OCI-LY1 (cell line): ENCODE measurements at regions not wholly inside any gene's neighbourhood (a gene's known extent, or its start where the extent isn't known, plus 50 kb on each side); places are given as distances from the start of the nearest gene placed in this dataset.

ENCODE experiments used
- H2AFZ ChIP-seq: fragments of 200-600 bp; sonication (generic), shearing (Covaris generic); 2 replicates; pipeline ENCODE4 v1.6.0; 2014; ENCODE audit warnings: antibody characterized with exemption, mild to moderate bottlenecking, low read length
- H3F3A ChIP-seq: fragments of 200-600 bp; sonication (generic), shearing (Covaris generic); 2 replicates; pipeline ENCODE4 v1.6.0; 2014; ENCODE audit warnings: mild to moderate bottlenecking, antibody characterized with exemption, low read length, moderate library complexity; ENCODE audit not compliant: insufficient read depth
- H3K27ac ChIP-seq: fragments of 200-600 bp; sonication (generic); 2 replicates; pipeline ENCODE4 v1.5.1; 2014; ENCODE audit warnings: low read length, mixed run types, mild to moderate bottlenecking, low read depth; ENCODE audit not compliant: poor library complexity, severe bottlenecking
- H3K27me3 ChIP-seq: fragments of 200-600 bp; sonication (generic); 2 replicates; pipeline ENCODE4 v1.6.0; 2014; ENCODE audit warnings: antibody characterized with exemption, mild to moderate bottlenecking, low read length, moderate library complexity; ENCODE audit not compliant: insufficient read depth
- H3K36me3 ChIP-seq: fragments of 200-600 bp; sonication (generic); 2 replicates; pipeline ENCODE4 v1.6.1; 2014; ENCODE audit warnings: mild to moderate bottlenecking, antibody characterized with exemption, low read length, moderate library complexity, mixed read lengths; ENCODE audit not compliant: insufficient read depth
- H3K4me1 ChIP-seq: fragments of 200-600 bp; sonication (generic); 2 replicates; pipeline ENCODE4 v1.5.1; 2014; ENCODE audit warnings: mild to moderate bottlenecking, low read length, moderate library complexity; ENCODE audit not compliant: insufficient read depth, severe bottlenecking
- H3K4me2 ChIP-seq: fragments of 200-600 bp; sonication (generic), shearing (Covaris generic); 2 replicates; pipeline ENCODE4 v1.6.1; 2014; ENCODE audit warnings: low read length
- H3K4me3 ChIP-seq: fragments of 200-600 bp; sonication (generic); 2 replicates; pipeline ENCODE4 v1.5.1; 2014; ENCODE audit warnings: low read length, low read depth, mild to moderate bottlenecking, mixed read lengths; ENCODE audit not compliant: poor library complexity, severe bottlenecking
- H3K79me2 ChIP-seq: fragments of 200-600 bp; shearing (Covaris generic); 2 replicates; pipeline ENCODE4 v1.6.1; 2016; ENCODE audit warnings: mixed run types, low read length, mixed read lengths; ENCODE audit not compliant: insufficient read depth
- H3K9ac ChIP-seq: fragments of 200-600 bp; sonication (generic), shearing (Covaris generic); 2 replicates; pipeline ENCODE4 v1.6.1; 2014; ENCODE audit warnings: mild to moderate bottlenecking, low read length, mixed read lengths
- H3K9me2 ChIP-seq: fragments of 200-600 bp; sonication (generic), shearing (Covaris generic); 2 replicates; pipeline ENCODE4 v1.6.1; 2014; ENCODE audit warnings: low read depth, mild to moderate bottlenecking, low read length, mixed read lengths
- H3K9me3 ChIP-seq: fragments of 200-600 bp; shearing (Covaris generic); 2 replicates; pipeline ENCODE4 v1.6.1; 2014; ENCODE audit warnings: low read length, mixed read lengths
- H4K20me1 ChIP-seq: fragments of 200-600 bp; sonication (generic), shearing (Covaris generic); 2 replicates; pipeline ENCODE4 v1.6.0; 2016; ENCODE audit warnings: mild to moderate bottlenecking, low read length; ENCODE audit not compliant: insufficient read depth
- CTCF ChIP-seq: fragments of 200-600 bp; sonication (generic), shearing (Covaris generic); IDR thresholded peaks from 2 replicates; pipeline ENCODE4 v1.5.1; 2017; ENCODE audit warnings: mild to moderate bottlenecking, antibody characterized with exemption, low read length, moderate library complexity, mixed read lengths
- EZH2 ChIP-seq: fragments of 200-600 bp; sonication (generic), shearing (Covaris generic); IDR thresholded peaks from 2 replicates; pipeline ENCODE4 v1.8.0; 2017; ENCODE audit warnings: borderline replicate concordance, mixed run types, mild to moderate bottlenecking, antibody characterized with exemption, low read length, moderate library complexity, mixed read lengths

DNA sequence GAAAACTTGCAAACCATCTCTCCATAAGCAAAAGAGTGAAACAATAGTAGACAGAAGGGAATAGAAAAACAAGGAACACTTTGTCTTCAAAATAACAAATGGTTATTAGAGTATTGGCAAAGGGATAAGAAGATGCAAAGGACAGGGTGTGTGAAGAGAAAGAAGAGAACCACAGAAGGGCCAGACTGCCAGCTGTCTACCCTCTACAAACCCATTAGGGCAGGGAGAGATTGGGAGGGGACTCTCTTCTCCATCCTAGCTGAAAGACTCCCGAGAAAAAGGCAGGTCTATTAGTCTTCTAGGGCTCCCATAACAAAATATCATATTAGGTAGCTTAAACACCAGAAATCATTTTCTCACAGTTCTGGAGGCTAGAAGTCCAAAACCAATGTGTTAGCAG is 292.8 kb downstream of the PTBP2 start:
- Histone ChIP-seq H3K79me2 (no peaks in the 10 kb centered on the region), H3K4me3 (no peak overlapping the region), H4K20me1 (no peaks in the 10 kb centered on the region), H3K9me2 (no peaks in the 10 kb centered on the region), H3F3A (no peaks in the 10 kb centered on the region), H2AFZ (no peak overlapping the region), H3K9ac (no peak overlapping the region), H3K27ac (no peak overlapping the region), H3K4me2 (no peak overlapping the region), H3K4me1 (no peaks in the 10 kb centered on the region), H3K9me3 (no peaks in the 10 kb centered on the region), H3K27me3 (no peaks in the 10 kb centered on the region), H3K36me3 (no peaks in the 10 kb centered on the region)
- TF ChIP-seq EZH2: no peak
- no peak for TF ChIP-seq CTCF

DNA sequence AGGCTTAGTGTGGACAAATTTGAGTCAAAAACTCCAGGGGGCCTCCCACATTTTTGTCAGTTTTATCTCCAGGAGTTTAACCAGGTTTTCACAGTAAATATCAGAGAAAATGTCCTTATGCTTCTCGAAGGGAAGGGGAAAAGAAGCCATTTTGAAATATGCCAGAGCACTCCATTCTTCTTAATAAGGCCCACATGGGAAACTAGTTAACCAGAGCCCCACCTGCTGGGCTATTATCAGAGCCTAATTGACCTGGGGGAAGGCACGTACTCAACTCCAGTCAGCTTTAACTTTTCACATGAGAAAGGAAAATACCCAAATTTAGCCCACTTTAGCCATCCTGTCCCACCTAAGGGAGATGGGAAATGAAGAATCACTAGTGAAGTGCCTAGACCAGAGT is 296.3 kb downstream of the PTBP2 start:
- TF ChIP-seq EZH2 (no peak), CTCF (peak; percentile 11; the same call in 1 of the 2 replicates)
- H3K9me2 ChIP-seq: no peaks in the 10 kb centered on the region
- H3K36me3 ChIP-seq: no peaks in the 10 kb centered on the region
- H3K4me2 ChIP-seq: no peak overlapping the region
- no peaks in the 10 kb centered on the region for H4K20me1 ChIP-seq
- H3F3A ChIP-seq: no peaks in the 10 kb centered on the region
- no peaks in the 10 kb centered on the region for H3K79me2 ChIP-seq
- H3K27me3 ChIP-seq: no peaks in the 10 kb centered on the region
- no peaks in the 10 kb centered on the region for H3K9me3 ChIP-seq
- no peak overlapping the region for H2AFZ ChIP-seq
- H3K27ac ChIP-seq: no peak overlapping the region
- no peak overlapping the region for H3K4me3 ChIP-seq
- H3K4me1 ChIP-seq: no peaks in the 10 kb centered on the region
- no peak overlapping the region for H3K9ac ChIP-seq
